CD4-positive, alpha-beta T cell (primary cell): ENCODE measurements at regions not wholly inside any gene's neighbourhood (a gene's known extent, or its start where the extent isn't known, plus 50 kb on each side); places are given as distances from the start of the nearest gene placed in this dataset.
"Not testable (repeated sequence)": the region's sequence is repeated elsewhere in the genome, so short reads cannot be mapped to it uniquely, and the experiment has no call there.

Experiments
- ATAC-seq: fragments of 200-7000 bp; cut with Tn5 transposase; one replicate; pipeline ENCODE4 v1.10.0; 2022; ENCODE audit warnings: mild to moderate bottlenecking; ENCODE audit not compliant: poor library complexity
- CTCF ChIA-PET: fragments of 350-600 bp; sonication (Branson Sonifier 250); formaldehyde crosslinking; loops from one replicate; lab custom pipeline; 2021; ENCODE audit warnings: antibody characterized with exemption, inconsistent platforms; lab: Charles Lee
- POLR2A ChIA-PET: fragments of 350-600 bp; sonication (Branson Sonifier 250); formaldehyde crosslinking; loops from one replicate; lab custom pipeline; 2021; ENCODE audit warnings: antibody characterized with exemption, inconsistent platforms; lab: Charles Lee
- DNase-seq, 14 experiments: peaks; one replicate each; pipeline ENCODE4 v3.0.0-alpha.2; 2013 to 2020; ENCODE audit warnings: mixed read lengths in 2 of 14
- H3K27ac ChIP-seq, 2 donors: one replicate each; pipeline versions ENCODE4 v1.5.1 to v1.7.0; 2013; ENCODE audit warnings: low read length in 2 of 2, low read depth in 1 of 2, mild to moderate bottlenecking in 1 of 2
- H3K27me3 ChIP-seq, 2 experiments: 1 replicate in 1 of 2; 2 replicates in 1 of 2; pipeline versions ENCODE4 v1.6.1 to v1.7.0; 2013; ENCODE audit warnings: low read length in 2 of 2, control low read depth in 1 of 2, mild to moderate bottlenecking in 1 of 2, moderate library complexity in 1 of 2; ENCODE audit not compliant: insufficient read depth in 2 of 2, control insufficient read depth in 1 of 2
- H3K36me3 ChIP-seq: one replicate; pipeline ENCODE4 v1.6.1; 2013; ENCODE audit warnings: low read length, control low read depth; ENCODE audit not compliant: insufficient read depth
- H3K4me1 ChIP-seq: one replicate; pipeline ENCODE4 v1.6.1; 2013; ENCODE audit warnings: low read length, control low read depth; ENCODE audit not compliant: insufficient read depth
- H3K4me3 ChIP-seq: one replicate; pipeline ENCODE4 v1.5.1; 2013; ENCODE audit warnings: mild to moderate bottlenecking, low read length, moderate library complexity
- H3K9me3 ChIP-seq, 2 experiments: 1 replicate in 1 of 2; 2 replicates in 1 of 2; pipeline versions ENCODE4 v1.6.1 to v1.7.0; 2013; ENCODE audit warnings: low read length in 2 of 2, mild to moderate bottlenecking in 2 of 2, control low read depth in 1 of 2, moderate library complexity in 1 of 2; ENCODE audit not compliant: control insufficient read depth in 1 of 2, insufficient read depth in 1 of 2
- H3K27ac Mint-ChIP-seq: one replicate; pipeline ENCODE4 v1.8.0; 2020; ENCODE audit warnings: mixed read lengths
- H3K27me3 Mint-ChIP-seq: one replicate; pipeline ENCODE4 v1.8.0; 2021; ENCODE audit warnings: mixed read lengths
- H3K36me3 Mint-ChIP-seq: one replicate; pipeline ENCODE4 v1.8.0; 2021; ENCODE audit warnings: low read depth, mixed read lengths
- H3K4me1 Mint-ChIP-seq: one replicate; pipeline ENCODE4 v1.8.0; 2021; ENCODE audit warnings: low read depth, mixed read lengths
- H3K4me3 Mint-ChIP-seq: one replicate; pipeline ENCODE4 v1.8.0; 2020; ENCODE audit warnings: mild to moderate bottlenecking, mixed read lengths
- H3K9me3 Mint-ChIP-seq: one replicate; pipeline ENCODE4 v1.8.0; 2020; ENCODE audit warnings: mixed read lengths
- CTCF ChIP-seq: fragments of 200-600 bp; IDR thresholded peaks from one replicate; pipeline ENCODE4 v1.8.0; 2022; ENCODE audit warnings: antibody characterized with exemption, mild to moderate bottlenecking
- intact Hi-C, 2 experiments: fragments of 100-400 bp; cut with DNase I in 1 of 2; cut with micrococcal nuclease in 1 of 2; formaldehyde crosslinking; loops; one replicate each; pipeline versions ENCODE4 v1.15.1 to v1.9.0; 2023 to 2025; cut with DNase I, micrococcal nuclease

- ATAC-seq (no peak), DNase-seq (no peak)
- Mint-ChIP-seq H3K27me3 (peaks cover 11% of the 10 kb centered on the region), H3K9me3 (no peaks in the 10 kb centered on the region), H3K4me1 (no peaks in the 10 kb centered on the region), H3K27ac (no peak overlapping the region), H3K36me3 (no peaks in the 10 kb centered on the region), H3K4me3 (no peak overlapping the region)
- H3K27me3 ChIP-seq = peaks cover 0 to 5% of the 10 kb centered on the region in 2 experiments
- intact Hi-C loops = no loop called here
- TF ChIP-seq CTCF = no peak
- H3K9me3 ChIP-seq = no peaks in the 10 kb centered on the region
- no peak overlapping the region for H3K27ac ChIP-seq
- POLR2A ChIA-PET = no interaction called here
- H3K4me1 ChIP-seq = no peaks in the 10 kb centered on the region
- H3K36me3 ChIP-seq = no peaks in the 10 kb centered on the region
- CTCF ChIA-PET = no interaction called here
- no peak overlapping the region for H3K4me3 ChIP-seq
Measured at GRCh38 chr10:114749014-114749413, 72.6 kb upstream of the FHIP2A start.

- H3K27me3 Mint-ChIP-seq = peaks cover 11% of the 10 kb centered on the region
- ATAC-seq (no peak), DNase-seq (no peak)
- TF ChIP-seq CTCF = no peak
- no peaks in the 10 kb centered on the region for H3K4me1 ChIP-seq
- no peaks in the 10 kb centered on the region for H3K9me3 ChIP-seq
- H3K27ac Mint-ChIP-seq = no peak overlapping the region
- no peak overlapping the region for H3K4me3 ChIP-seq
- H3K36me3 ChIP-seq = no peaks in the 10 kb centered on the region
- CTCF ChIA-PET = no interaction called here
- H3K27ac ChIP-seq = no peak overlapping the region
- H3K4me1 Mint-ChIP-seq = no peaks in the 10 kb centered on the region
- H3K4me3 Mint-ChIP-seq = no peak overlapping the region
- H3K27me3 ChIP-seq = peaks cover 0 to 5% of the 10 kb centered on the region in 2 experiments
- POLR2A ChIA-PET = no interaction called here
- H3K36me3 Mint-ChIP-seq = no peaks in the 10 kb centered on the region
- no peaks in the 10 kb centered on the region for H3K9me3 Mint-ChIP-seq
- intact Hi-C loops = no loop called here
Measured at GRCh38 chr10:114749510-114749909, 72.1 kb upstream of the FHIP2A start.

GRCh38 chr10:114751856-114752255 is 69.7 kb upstream of the FHIP2A start:
- no peaks in the 10 kb centered on the region for H3K4me1 Mint-ChIP-seq
- POLR2A ChIA-PET = no interaction called here
- peaks cover 5% of the 10 kb centered on the region for H3K27me3 Mint-ChIP-seq
- Histone ChIP-seq H3K4me3 (no peak overlapping the region), H3K9me3 (no peaks in the 10 kb centered on the region), H3K36me3 (no peaks in the 10 kb centered on the region), H3K27me3 (peaks cover 0 to 5% of the 10 kb centered on the region in 2 experiments), H3K4me1 (no peaks in the 10 kb centered on the region), H3K27ac (no peak overlapping the region)
- no peak for TF ChIP-seq CTCF
- H3K36me3 Mint-ChIP-seq = no peaks in the 10 kb centered on the region
- ATAC-seq = no peak
- H3K27ac Mint-ChIP-seq = no peak overlapping the region
- no peak overlapping the region for H3K4me3 Mint-ChIP-seq
- CTCF ChIA-PET = no interaction called here
- no peak for DNase-seq
- intact Hi-C loops = no loop called here
- H3K9me3 Mint-ChIP-seq = no peaks in the 10 kb centered on the region

GRCh38 chr10:114752570-114752969 is 69.0 kb upstream of the FHIP2A start:
- H3K27ac ChIP-seq, H3K36me3 Mint-ChIP-seq, CTCF ChIA-PET, H3K27me3 Mint-ChIP-seq, H3K4me3 Mint-ChIP-seq, ATAC-seq, intact Hi-C loops, H3K36me3 ChIP-seq, H3K4me1 ChIP-seq, H3K27me3 ChIP-seq, H3K4me3 ChIP-seq, H3K9me3 ChIP-seq, H3K4me1 Mint-ChIP-seq, H3K9me3 Mint-ChIP-seq, POLR2A ChIA-PET, H3K27ac Mint-ChIP-seq, DNase-seq: not testable (repeated sequence)
